ENCODE measurements at regions not wholly inside any gene's neighbourhood (a gene's known extent, or its start where the extent isn't known, plus 50 kb on each side); places are given as distances from the start of the nearest gene placed in this dataset.

- TF ChIP-seq EZH2phosphoT487 (IDR thresholded peaks at IDR 0.05; ENCODE audit: insufficient read depth, low read depth) (no peak), EZH2 (IDR thresholded peaks at IDR 0.05; ENCODE audit: insufficient read depth, poor library complexity, severe bottlenecking) (no peak)
Observed at GRCh38 chr18:68040198-68040597, 523.7 kb upstream of the DSEL start.

Measured in GM23248 (cell line).